Adipocyte (in vitro differentiated cells): ENCODE measurements at regions not wholly inside any gene's neighbourhood (a gene's known extent, or its start where the extent isn't known, plus 50 kb on each side); places are given as distances from the start of the nearest gene placed in this dataset.

Source experiments
- DNase-seq: peaks from one replicate; pipeline ENCODE4 v3.0.0-alpha.2; 2015; ENCODE audit warnings: low read depth
- H3K27me3 ChIP-seq: replicated peaks from 2 replicates; pipeline ENCODE4 v1.7.0; 2013; ENCODE audit warnings: mild to moderate bottlenecking, low read length, moderate library complexity; ENCODE audit not compliant: control insufficient read depth, insufficient read depth
- H3K36me3 ChIP-seq: 2 replicates; pipeline ENCODE4 v1.7.0; 2013; ENCODE audit warnings: low read length, mild to moderate bottlenecking, moderate library complexity; ENCODE audit not compliant: control insufficient read depth, insufficient read depth, severe bottlenecking
- H3K4me1 ChIP-seq: 2 replicates; pipeline ENCODE4 v1.7.0; 2013; ENCODE audit warnings: mild to moderate bottlenecking, low read length, moderate library complexity; ENCODE audit not compliant: control insufficient read depth, insufficient read depth
- H3K4me3 ChIP-seq: 2 replicates; pipeline ENCODE4 v1.7.0; 2013; ENCODE audit warnings: mild to moderate bottlenecking, low read length, moderate library complexity
- H3K9ac ChIP-seq: 2 replicates; pipeline ENCODE4 v1.7.0; 2013; ENCODE audit warnings: mild to moderate bottlenecking, low read length, moderate library complexity
- H3K9me3 ChIP-seq: 2 replicates; pipeline ENCODE4 v1.7.0; 2013; ENCODE audit warnings: mild to moderate bottlenecking, low read length, moderate library complexity; ENCODE audit not compliant: control insufficient read depth

- H3K4me3 ChIP-seq, result peak overlapping the region; percentile 2
Observed at GRCh38 chr1:221149111-221149510, 269.9 kb downstream of the HLX start.

GRCh38 chr1:221149555-221150075 is 270.4 kb downstream of the HLX start:
- Histone ChIP-seq H3K36me3 (no peaks in the 10 kb centered on the region), H3K4me3 (peak overlapping the region; percentile 2), H3K9me3 (no peaks in the 10 kb centered on the region), H3K4me1 (peaks cover 13% of the 10 kb centered on the region), H3K9ac (no peak overlapping the region), H3K27me3 (no peaks in the 10 kb centered on the region)
- no peak for DNase-seq

More at GRCh38 chr1:221149111-221149510, 269.9 kb downstream of the HLX start:
- H3K9me3 ChIP-seq, result no peaks in the 10 kb centered on the region
- H3K9ac ChIP-seq, result no peak overlapping the region
- DNase-seq, result peak; percentile 50
- no peaks in the 10 kb centered on the region for H3K27me3 ChIP-seq
- H3K36me3 ChIP-seq, result no peaks in the 10 kb centered on the region
- peaks cover 13% of the 10 kb centered on the region for H3K4me1 ChIP-seq

GRCh38 chr1:221150996-221151395 is 271.8 kb downstream of the HLX start:
- Histone ChIP-seq H3K9ac (no peak overlapping the region), H3K4me1 (peaks cover 13% of the 10 kb centered on the region), H3K9me3 (no peaks in the 10 kb centered on the region), H3K36me3 (no peaks in the 10 kb centered on the region), H3K27me3 (no peaks in the 10 kb centered on the region), H3K4me3 (no peak overlapping the region)
- DNase-seq, result no peak

DNA sequence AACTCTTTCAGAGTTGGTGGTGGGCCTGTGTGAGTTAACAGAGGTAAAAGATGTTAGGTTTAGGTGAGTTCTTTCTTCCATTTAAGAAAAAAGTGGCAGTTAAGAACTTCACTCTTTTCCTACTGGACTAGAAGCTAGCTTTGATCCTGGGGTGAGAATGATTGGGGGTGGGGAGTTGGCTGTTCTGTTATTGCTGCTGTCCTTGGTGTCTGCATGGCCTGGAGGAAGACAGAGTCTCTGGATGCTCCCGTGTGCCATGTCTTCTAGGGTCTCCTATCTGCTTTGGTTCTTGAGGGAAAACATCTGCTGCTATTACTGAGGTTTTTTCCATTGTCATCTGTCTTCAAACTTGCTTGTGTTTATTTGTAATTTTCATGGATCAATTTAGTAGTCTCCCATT is 275.7 kb downstream of the HLX start:
- H3K4me1 ChIP-seq, result no peaks in the 10 kb centered on the region
- no peaks in the 10 kb centered on the region for H3K27me3 ChIP-seq
- no peak overlapping the region for H3K4me3 ChIP-seq
- no peak for DNase-seq
- H3K36me3 ChIP-seq, result no peaks in the 10 kb centered on the region
- no peaks in the 10 kb centered on the region for H3K9me3 ChIP-seq
- no peak overlapping the region for H3K9ac ChIP-seq

DNA sequence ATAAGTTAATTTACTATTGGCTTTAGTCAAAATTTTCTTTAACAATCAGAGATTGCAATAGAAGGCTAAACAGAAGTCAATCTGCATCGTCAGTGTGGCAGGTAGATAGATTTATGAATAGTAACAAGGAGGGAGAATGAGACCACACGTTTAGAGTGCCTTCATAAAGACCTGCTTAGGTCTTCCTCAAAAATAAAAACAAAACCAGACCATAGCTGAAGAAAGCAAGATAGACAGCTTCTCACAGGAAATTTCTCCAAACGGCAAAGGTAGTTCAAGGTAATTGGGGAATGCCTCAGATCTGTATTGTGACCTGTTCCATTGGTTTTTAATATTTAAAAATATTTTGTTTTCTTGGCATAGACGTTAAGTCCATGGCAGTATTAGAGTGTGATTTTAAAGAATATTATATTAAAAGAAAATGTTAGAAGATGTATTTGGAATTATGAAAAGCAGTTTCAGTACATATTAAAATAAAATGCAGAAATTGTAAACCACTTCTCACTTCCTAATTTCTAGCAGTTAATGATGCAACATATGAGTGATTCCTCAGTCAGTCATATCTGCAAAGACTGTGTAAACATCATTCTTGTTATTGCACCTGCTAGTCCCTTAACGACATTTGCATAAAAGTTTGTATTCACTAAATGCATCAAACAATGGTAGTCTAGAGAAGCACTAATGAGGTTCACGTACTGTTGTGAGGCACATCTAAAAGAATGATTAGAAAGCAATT is 278.0 kb downstream of the HLX start:
- Histone ChIP-seq H3K27me3 (no peaks in the 10 kb centered on the region), H3K4me1 (peaks cover 13% of the 10 kb centered on the region), H3K36me3 (no peaks in the 10 kb centered on the region), H3K9ac (no peak overlapping the region), H3K4me3 (no peak overlapping the region), H3K9me3 (no peaks in the 10 kb centered on the region)
- no peak for DNase-seq

DNA sequence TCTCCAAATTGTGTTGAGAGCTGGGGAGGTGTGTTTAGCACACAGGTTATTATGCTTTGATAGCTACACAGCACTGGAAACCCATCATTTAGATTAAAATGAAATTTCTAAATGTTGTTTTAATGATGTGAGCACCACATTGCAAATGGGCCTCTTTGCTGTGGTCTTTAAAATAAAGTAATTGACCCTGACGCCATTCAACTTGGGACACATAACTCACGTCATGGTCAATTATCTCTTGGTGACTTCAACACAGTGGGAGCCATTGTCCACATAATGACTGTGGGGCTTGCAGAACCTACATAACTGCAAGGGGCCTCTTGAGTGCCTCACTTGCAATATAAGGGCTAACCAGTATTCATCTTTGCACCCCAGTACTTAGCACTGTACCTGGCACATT is 280.4 kb downstream of the HLX start:
- H3K36me3 ChIP-seq, result no peaks in the 10 kb centered on the region
- peaks cover 37% of the 10 kb centered on the region for H3K4me1 ChIP-seq
- H3K4me3 ChIP-seq, result no peak overlapping the region
- no peak overlapping the region for H3K9ac ChIP-seq
- H3K27me3 ChIP-seq, result no peaks in the 10 kb centered on the region
- no peaks in the 10 kb centered on the region for H3K9me3 ChIP-seq
- DNase-seq, result no peak

DNA sequence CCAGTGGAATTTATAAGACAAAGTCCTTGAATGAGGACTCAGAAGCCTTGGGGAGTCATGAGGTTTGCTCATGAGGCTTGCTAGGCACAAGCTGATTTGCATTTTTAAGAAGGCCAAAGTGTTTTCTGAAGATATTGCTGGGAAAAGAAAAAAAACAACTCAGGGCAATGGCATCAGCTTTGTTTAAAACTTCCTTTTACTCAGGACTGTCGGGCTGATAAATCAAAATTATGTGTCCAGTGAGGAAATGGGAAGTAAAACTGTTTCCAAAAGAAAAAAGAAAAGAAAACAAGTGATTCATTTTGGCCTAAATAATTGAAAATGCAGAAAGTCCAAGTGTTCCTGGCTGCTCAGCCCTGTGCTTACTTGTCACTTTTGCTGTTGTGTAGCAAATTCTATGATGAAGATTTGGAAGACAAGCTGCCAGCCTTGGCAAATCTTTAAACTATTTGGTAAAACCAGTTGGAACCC is 282.4 kb downstream of the HLX start:
- H3K4me1 ChIP-seq, result peaks cover 38% of the 10 kb centered on the region
- no peaks in the 10 kb centered on the region for H3K36me3 ChIP-seq
- H3K27me3 ChIP-seq, result no peaks in the 10 kb centered on the region
- H3K4me3 ChIP-seq, result no peak overlapping the region
- DNase-seq, result no peak
- no peak overlapping the region for H3K9ac ChIP-seq
- no peaks in the 10 kb centered on the region for H3K9me3 ChIP-seq

GRCh38 chr1:221162352-221162751 is 283.1 kb downstream of the HLX start:
- Histone ChIP-seq H3K4me1 (peaks cover 38% of the 10 kb centered on the region), H3K9ac (no peak overlapping the region), H3K9me3 (no peaks in the 10 kb centered on the region), H3K4me3 (no peak overlapping the region), H3K36me3 (no peaks in the 10 kb centered on the region), H3K27me3 (no peaks in the 10 kb centered on the region)
- DNase-seq, result no peak

- Histone ChIP-seq H3K4me1 (peaks cover 38% of the 10 kb centered on the region), H3K27me3 (no peaks in the 10 kb centered on the region), H3K36me3 (no peaks in the 10 kb centered on the region), H3K9ac (no peak overlapping the region), H3K9me3 (no peaks in the 10 kb centered on the region), H3K4me3 (no peak overlapping the region)
- no peak for DNase-seq
Observed at GRCh38 chr1:221162939-221163338, 283.7 kb downstream of the HLX start.

GRCh38 chr1:221164029-221164428 is 284.8 kb downstream of the HLX start:
- peak; percentile 36 for DNase-seq
- H3K4me3 ChIP-seq, result no peak overlapping the region
- H3K9me3 ChIP-seq, result no peaks in the 10 kb centered on the region
- no peaks in the 10 kb centered on the region for H3K36me3 ChIP-seq
- no peaks in the 10 kb centered on the region for H3K27me3 ChIP-seq
- no peak overlapping the region for H3K9ac ChIP-seq
- peaks cover 38% of the 10 kb centered on the region for H3K4me1 ChIP-seq

GRCh38 chr1:221164951-221165838 is 286.0 kb downstream of the HLX start:
- DNase-seq, result no peak
- H3K9me3 ChIP-seq, result no peaks in the 10 kb centered on the region
- no peaks in the 10 kb centered on the region for H3K27me3 ChIP-seq
- peaks cover 38% of the 10 kb centered on the region for H3K4me1 ChIP-seq
- H3K4me3 ChIP-seq, result no peak overlapping the region
- no peaks in the 10 kb centered on the region for H3K36me3 ChIP-seq
- H3K9ac ChIP-seq, result no peak overlapping the region
